ENCODE measurements at regions not wholly inside any gene's neighbourhood (a gene's known extent, or its start where the extent isn't known, plus 50 kb on each side); places are given as distances from the start of the nearest gene placed in this dataset.
"Not testable (repeated sequence)": the region's sequence is repeated elsewhere in the genome, so short reads cannot be mapped to it uniquely, and the experiment has no call there.

DNA sequence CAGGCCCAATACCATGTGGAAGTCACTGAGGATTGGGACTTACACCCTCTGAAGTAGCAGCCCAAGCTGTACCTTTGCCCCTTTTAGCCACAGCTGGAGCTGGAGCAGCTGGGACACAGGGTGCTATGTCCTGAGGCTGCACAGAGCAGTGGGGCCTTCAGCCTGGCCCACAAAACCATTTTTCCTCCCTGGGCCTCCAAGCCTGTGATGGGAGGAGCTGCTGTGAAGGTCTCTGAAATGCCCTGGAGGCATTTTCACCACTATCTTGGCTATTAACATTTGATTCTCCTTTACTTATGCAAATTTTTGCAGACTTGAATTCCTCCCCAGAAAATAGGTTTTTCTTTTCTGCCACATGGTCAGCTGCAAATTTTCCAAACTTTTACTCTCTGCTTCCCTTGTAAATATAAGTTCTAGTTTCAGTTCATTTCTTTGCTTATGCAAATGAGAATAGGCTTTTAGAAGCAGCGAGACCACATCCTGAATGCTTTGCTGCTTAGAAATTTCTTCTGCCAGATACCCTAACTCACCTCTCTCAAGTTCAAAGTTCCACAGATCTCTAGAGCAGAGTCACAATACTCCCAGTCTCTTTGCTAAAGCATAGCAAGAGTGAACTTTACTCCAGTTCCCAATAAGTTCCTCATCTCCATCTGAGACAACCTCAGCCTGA is 213.8 kb upstream of the MGAT5 start:
- H3K23me2 ChIP-seq (ENCODE audit: insufficient read length, low read depth, low read length, poor library complexity, severe bottlenecking), result no peaks in the 10 kb centered on the region
- H2BK20ac ChIP-seq (ENCODE audit: low read depth, low read length, poor library complexity, severe bottlenecking), result no peak overlapping the region
- no peak overlapping the region for H2BK120ac ChIP-seq (ENCODE audit: low read depth, low read length, poor library complexity, severe bottlenecking)
- no peaks in the 10 kb centered on the region for H3K9me3 ChIP-seq (ENCODE audit: control insufficient read depth, low read depth, low read length)
- TF ChIP-seq, protein P1, sequence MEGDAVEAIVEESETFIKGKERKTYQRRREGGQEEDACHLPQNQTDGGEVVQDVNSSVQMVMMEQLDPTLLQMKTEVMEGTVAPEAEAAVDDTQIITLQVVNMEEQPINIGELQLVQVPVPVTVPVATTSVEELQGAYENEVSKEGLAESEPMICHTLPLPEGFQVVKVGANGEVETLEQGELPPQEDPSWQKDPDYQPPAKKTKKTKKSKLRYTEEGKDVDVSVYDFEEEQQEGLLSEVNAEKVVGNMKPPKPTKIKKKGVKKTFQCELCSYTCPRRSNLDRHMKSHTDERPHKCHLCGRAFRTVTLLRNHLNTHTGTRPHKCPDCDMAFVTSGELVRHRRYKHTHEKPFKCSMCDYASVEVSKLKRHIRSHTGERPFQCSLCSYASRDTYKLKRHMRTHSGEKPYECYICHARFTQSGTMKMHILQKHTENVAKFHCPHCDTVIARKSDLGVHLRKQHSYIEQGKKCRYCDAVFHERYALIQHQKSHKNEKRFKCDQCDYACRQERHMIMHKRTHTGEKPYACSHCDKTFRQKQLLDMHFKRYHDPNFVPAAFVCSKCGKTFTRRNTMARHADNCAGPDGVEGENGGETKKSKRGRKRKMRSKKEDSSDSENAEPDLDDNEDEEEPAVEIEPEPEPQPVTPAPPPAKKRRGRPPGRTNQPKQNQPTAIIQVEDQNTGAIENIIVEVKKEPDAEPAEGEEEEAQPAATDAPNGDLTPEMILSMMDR (conservative IDR thresholded peaks at IDR 0.05), result no peak
- H3K18ac ChIP-seq (ENCODE audit: insufficient read length, low read depth, low read length), result no peak overlapping the region
- H3K79me1 ChIP-seq (ENCODE audit: insufficient read depth, low read depth, low read length, poor library complexity, severe bottlenecking), result no peaks in the 10 kb centered on the region
- H3K4me1 Mint-ChIP-seq, result no peaks in the 10 kb centered on the region
- H2BK12ac ChIP-seq (ENCODE audit: insufficient read length, low read depth, low read length), result no peak overlapping the region
- H3K56ac ChIP-seq (ENCODE audit: insufficient read length, low read depth, low read length), result no peak overlapping the region
- DNase-seq, result no peak
- H3K14ac ChIP-seq (ENCODE audit: insufficient read depth, low read length), result no peak overlapping the region
- H2AFZ ChIP-seq (ENCODE audit: low read length), result no peak overlapping the region
- no peak overlapping the region for H3K4me3 Mint-ChIP-seq
- no CpG with 5 or more reads among the region's 1 CpG for WGBS (ENCODE audit: extremely low coverage, insufficient read length, low lambda C conversion rate)
- H3K9ac ChIP-seq (ENCODE audit: extremely low read depth, insufficient read length, low read length), result no peak overlapping the region
- peaks cover 13 to 40% (median 37%) of the 10 kb centered on the region in 3 experiments for H3K36me3 Mint-ChIP-seq (ENCODE audit: insufficient read depth in 1 of 3, low read depth in 3 of 3)
- H4K20me1 ChIP-seq (ENCODE audit: control insufficient read depth, insufficient read depth, insufficient read length), result no peaks in the 10 kb centered on the region
- no peak overlapping the region for H4K5ac ChIP-seq (ENCODE audit: insufficient read length, low read depth, low read length)
- no peaks in the 10 kb centered on the region for H3K4me1 ChIP-seq (ENCODE audit: insufficient read depth, low read length)
- H3K27ac ChIP-seq (ENCODE audit: insufficient read length, low read depth, low read length), result no peak overlapping the region
- H4K91ac ChIP-seq (ENCODE audit: insufficient read length, low read depth, low read length), result no peak overlapping the region
- no peak overlapping the region for H3K4ac ChIP-seq (ENCODE audit: low read depth, low read length)
- no peak overlapping the region for H3K4me2 ChIP-seq (ENCODE audit: insufficient read depth, insufficient read length, low read length)
- no peak overlapping the region for H2AK5ac ChIP-seq (ENCODE audit: insufficient read length, low read length)
- H3K27me3 ChIP-seq (ENCODE audit: insufficient read depth, low read length), result no peaks in the 10 kb centered on the region
- H3K23ac ChIP-seq (ENCODE audit: insufficient read length, low read depth, low read length), result no peak overlapping the region
- no peak overlapping the region for H3K27ac Mint-ChIP-seq
- H3T11ph ChIP-seq (ENCODE audit: low read length), result no peak overlapping the region
- peaks cover 33 to 35% of the 10 kb centered on the region in 2 experiments for H3K9me3 Mint-ChIP-seq
- H2BK5ac ChIP-seq (ENCODE audit: insufficient read length, low read length), result no peak overlapping the region
- no peak overlapping the region for H4K8ac ChIP-seq (replicated peaks; ENCODE audit: insufficient read length, low read depth, low read length)
- H3K27me3 Mint-ChIP-seq (ENCODE audit: low read depth), result peaks cover 4% of the 10 kb centered on the region
- no peak overlapping the region for H2BK15ac ChIP-seq (ENCODE audit: low read depth, low read length)
- H3K79me2 ChIP-seq (ENCODE audit: insufficient read depth, low read length), result no peaks in the 10 kb centered on the region

DNA sequence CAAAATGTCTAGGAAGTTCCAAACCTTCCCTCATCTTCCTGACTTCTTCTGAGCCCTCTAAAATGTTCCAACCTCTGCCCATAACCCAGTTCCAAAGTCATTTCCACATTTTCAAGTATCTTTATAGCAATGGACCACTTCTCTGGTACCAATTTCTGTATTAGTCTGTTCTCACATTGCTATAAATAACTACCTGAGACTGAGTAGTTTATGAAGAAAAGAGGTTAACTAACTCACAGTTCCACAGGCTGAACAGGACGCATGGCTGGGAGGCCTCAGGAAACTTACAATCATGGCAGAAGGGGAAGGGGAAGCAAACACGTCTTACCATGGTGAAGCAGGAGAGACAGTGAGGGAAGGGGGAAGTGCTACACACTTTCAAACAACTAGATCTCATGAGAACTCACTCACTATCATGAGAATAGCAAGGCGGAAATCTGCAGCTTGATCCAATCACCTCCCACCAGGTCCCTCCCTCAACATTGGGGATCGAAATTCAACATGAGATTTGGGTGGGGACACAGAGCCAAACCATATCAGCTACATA is 213.2 kb upstream of the MGAT5 start:
- not testable (repeated sequence) for H3K23ac ChIP-seq (ENCODE audit: insufficient read length, low read depth, low read length); H3K4me2 ChIP-seq (ENCODE audit: insufficient read depth, insufficient read length, low read length); H3K4ac ChIP-seq (ENCODE audit: low read depth, low read length); H3K23me2 ChIP-seq (ENCODE audit: insufficient read length, low read depth, low read length, poor library complexity, severe bottlenecking); H3K56ac ChIP-seq (ENCODE audit: insufficient read length, low read depth, low read length); H2BK15ac ChIP-seq (ENCODE audit: low read depth, low read length); H3K4me1 ChIP-seq (ENCODE audit: insufficient read depth, low read length); H3K79me2 ChIP-seq (ENCODE audit: insufficient read depth, low read length); H3K79me1 ChIP-seq (ENCODE audit: insufficient read depth, low read depth, low read length, poor library complexity, severe bottlenecking); H3K27ac ChIP-seq (ENCODE audit: insufficient read length, low read depth, low read length); DNase-seq; H3K27me3 Mint-ChIP-seq (ENCODE audit: low read depth); H2BK5ac ChIP-seq (ENCODE audit: insufficient read length, low read length); H2BK20ac ChIP-seq (ENCODE audit: low read depth, low read length, poor library complexity, severe bottlenecking); H2AFZ ChIP-seq (ENCODE audit: low read length); H3K4me3 Mint-ChIP-seq; H4K5ac ChIP-seq (ENCODE audit: insufficient read length, low read depth, low read length); H3K9me3 ChIP-seq (ENCODE audit: control insufficient read depth, low read depth, low read length); H3K18ac ChIP-seq (ENCODE audit: insufficient read length, low read depth, low read length); H2AK5ac ChIP-seq (ENCODE audit: insufficient read length, low read length); H2BK12ac ChIP-seq (ENCODE audit: insufficient read length, low read depth, low read length); H4K91ac ChIP-seq (ENCODE audit: insufficient read length, low read depth, low read length); H3K27ac Mint-ChIP-seq; H4K8ac ChIP-seq (replicated peaks; ENCODE audit: insufficient read length, low read depth, low read length); H3K4me1 Mint-ChIP-seq; H3K9ac ChIP-seq (ENCODE audit: extremely low read depth, insufficient read length, low read length); H2BK120ac ChIP-seq (ENCODE audit: low read depth, low read length, poor library complexity, severe bottlenecking); H4K20me1 ChIP-seq (ENCODE audit: control insufficient read depth, insufficient read depth, insufficient read length); H3K14ac ChIP-seq (ENCODE audit: insufficient read depth, low read length); H3T11ph ChIP-seq (ENCODE audit: low read length); H3K27me3 ChIP-seq (ENCODE audit: insufficient read depth, low read length)
- WGBS (ENCODE audit: extremely low coverage, insufficient read length, low lambda C conversion rate), result no CpG with 5 or more reads among the region's 4 CpGs
- Mint-ChIP-seq H3K9me3 (peaks cover 36% of the 10 kb centered on the region in 2 experiments), H3K36me3 (ENCODE audit: insufficient read depth in 1 of 3, low read depth in 3 of 3) (peaks cover 13 to 40% (median 37%) of the 10 kb centered on the region in 3 experiments)
